HUES48 (cell line): ENCODE measurements at regions not wholly inside any gene's neighbourhood (a gene's known extent, or its start where the extent isn't known, plus 50 kb on each side); places are given as distances from the start of the nearest gene placed in this dataset.

Experiments used
- H3K27ac ChIP-seq: one replicate; pipeline ENCODE4 v1.7.0; 2013; ENCODE audit warnings: low read depth, low read length, inconsistent platforms
- H3K27me3 ChIP-seq: 2 replicates; pipeline ENCODE4 v1.6.1; 2013; ENCODE audit warnings: mild to moderate bottlenecking, low read length; ENCODE audit not compliant: control insufficient read depth, insufficient read depth
- H3K36me3 ChIP-seq: 2 replicates; pipeline ENCODE4 v1.6.1; 2013; ENCODE audit warnings: low read length; ENCODE audit not compliant: control insufficient read depth, insufficient read depth
- H3K4me1 ChIP-seq: 2 replicates; pipeline ENCODE4 v1.6.1; 2013; ENCODE audit warnings: mild to moderate bottlenecking, low read length; ENCODE audit not compliant: control insufficient read depth, insufficient read depth
- H3K4me3 ChIP-seq: 2 replicates; pipeline ENCODE4 v1.5.1; 2013; ENCODE audit warnings: mild to moderate bottlenecking, low read depth, low read length
- H3K9ac ChIP-seq: 2 replicates; pipeline ENCODE4 v1.6.1; 2013; ENCODE audit warnings: mild to moderate bottlenecking, low read depth, low read length, moderate library complexity
- H3K9me3 ChIP-seq: 2 replicates; pipeline ENCODE4 v1.6.1; 2013; ENCODE audit warnings: low read length; ENCODE audit not compliant: control insufficient read depth, insufficient read depth

GRCh38 chr20:60952861-60953260, 299.2 kb upstream of the CDH4 start:
- Histone ChIP-seq H3K4me3 (no peak overlapping the region), H3K36me3 (no peaks in the 10 kb centered on the region), H3K4me1 (no peaks in the 10 kb centered on the region), H3K9me3 (no peaks in the 10 kb centered on the region), H3K9ac (no peak overlapping the region), H3K27me3 (peaks cover 22% of the 10 kb centered on the region), H3K27ac (no peak overlapping the region)

- Histone ChIP-seq H3K27me3 (peaks cover 23% of the 10 kb centered on the region), H3K9ac (no peak overlapping the region), H3K36me3 (no peaks in the 10 kb centered on the region), H3K4me3 (no peak overlapping the region), H3K4me1 (no peaks in the 10 kb centered on the region), H3K9me3 (no peaks in the 10 kb centered on the region), H3K27ac (no peak overlapping the region)
Observed at GRCh38 chr20:60953321-60953720, 298.7 kb upstream of the CDH4 start.

- H3K27ac ChIP-seq: no peak overlapping the region
- H3K4me3 ChIP-seq: no peak overlapping the region
- no peak overlapping the region for H3K9ac ChIP-seq
- no peaks in the 10 kb centered on the region for H3K4me1 ChIP-seq
- no peaks in the 10 kb centered on the region for H3K36me3 ChIP-seq
- H3K27me3 ChIP-seq: peaks cover 24% of the 10 kb centered on the region
- H3K9me3 ChIP-seq: no peaks in the 10 kb centered on the region
Observed at GRCh38 chr20:60955706-60956105, 296.4 kb upstream of the CDH4 start.

- no peak overlapping the region for H3K9ac ChIP-seq
- no peaks in the 10 kb centered on the region for H3K36me3 ChIP-seq
- H3K27ac ChIP-seq: no peak overlapping the region
- H3K4me1 ChIP-seq: no peaks in the 10 kb centered on the region
- no peaks in the 10 kb centered on the region for H3K9me3 ChIP-seq
- H3K4me3 ChIP-seq: no peak overlapping the region
- H3K27me3 ChIP-seq: peaks cover 24% of the 10 kb centered on the region
Observed at GRCh38 chr20:60956194-60956593, 295.9 kb upstream of the CDH4 start.

GRCh38 chr20:60957621-60958020, 294.4 kb upstream of the CDH4 start:
- Histone ChIP-seq H3K4me3 (no peak overlapping the region), H3K4me1 (peaks cover 3% of the 10 kb centered on the region; the same call in 1 of the 2 replicates), H3K27ac (no peak overlapping the region), H3K9ac (no peak overlapping the region), H3K9me3 (no peaks in the 10 kb centered on the region), H3K36me3 (no peaks in the 10 kb centered on the region), H3K27me3 (peaks cover 17% of the 10 kb centered on the region)

GRCh38 chr20:60959971-60960370, 292.1 kb upstream of the CDH4 start:
- no peaks in the 10 kb centered on the region for H3K9me3 ChIP-seq
- H3K27ac ChIP-seq: no peak overlapping the region
- peaks cover 14% of the 10 kb centered on the region for H3K27me3 ChIP-seq
- H3K9ac ChIP-seq: no peak overlapping the region
- H3K36me3 ChIP-seq: no peaks in the 10 kb centered on the region
- peaks cover 13% of the 10 kb centered on the region; the same call in 1 of the 2 replicates for H3K4me1 ChIP-seq
- H3K4me3 ChIP-seq: no peak overlapping the region

- H3K27me3 ChIP-seq: peaks cover 17% of the 10 kb centered on the region
Observed at GRCh38 chr20:60960500-60960899, 291.6 kb upstream of the CDH4 start.

GRCh38 chr20:60961551-60961950, 290.5 kb upstream of the CDH4 start:
- Histone ChIP-seq H3K4me3 (no peak overlapping the region), H3K27me3 (peaks cover 15% of the 10 kb centered on the region), H3K9ac (no peak overlapping the region), H3K36me3 (no peaks in the 10 kb centered on the region), H3K4me1 (peaks cover 13% of the 10 kb centered on the region; the same call in 1 of the 2 replicates), H3K27ac (no peak overlapping the region), H3K9me3 (no peaks in the 10 kb centered on the region)

More at GRCh38 chr20:60960500-60960899, 291.6 kb upstream of the CDH4 start:
- Histone ChIP-seq H3K27ac (no peak overlapping the region), H3K4me1 (peaks cover 13% of the 10 kb centered on the region; the same call in 1 of the 2 replicates), H3K4me3 (no peak overlapping the region), H3K9ac (no peak overlapping the region), H3K36me3 (no peaks in the 10 kb centered on the region), H3K9me3 (no peaks in the 10 kb centered on the region)

- peaks cover 15% of the 10 kb centered on the region for H3K27me3 ChIP-seq
- no peaks in the 10 kb centered on the region for H3K36me3 ChIP-seq
- no peak overlapping the region for H3K27ac ChIP-seq
- H3K9me3 ChIP-seq: no peaks in the 10 kb centered on the region
- H3K9ac ChIP-seq: no peak overlapping the region
- no peak overlapping the region for H3K4me3 ChIP-seq
- peaks cover 13% of the 10 kb centered on the region; the same call in 1 of the 2 replicates for H3K4me1 ChIP-seq
Observed at GRCh38 chr20:60962367-60963045, 289.6 kb upstream of the CDH4 start.

GRCh38 chr20:60963146-60963545, 288.9 kb upstream of the CDH4 start:
- Histone ChIP-seq H3K4me1 (peaks cover 13% of the 10 kb centered on the region; the same call in 1 of the 2 replicates), H3K9ac (no peak overlapping the region), H3K27ac (no peak overlapping the region), H3K27me3 (peaks cover 20% of the 10 kb centered on the region), H3K9me3 (no peaks in the 10 kb centered on the region), H3K36me3 (no peaks in the 10 kb centered on the region), H3K4me3 (no peak overlapping the region)

GRCh38 chr20:60964911-60965310, 287.1 kb upstream of the CDH4 start:
- no peak overlapping the region for H3K27ac ChIP-seq
- peaks cover 13% of the 10 kb centered on the region; the same call in 1 of the 2 replicates for H3K4me1 ChIP-seq
- H3K9me3 ChIP-seq: no peaks in the 10 kb centered on the region
- H3K4me3 ChIP-seq: no peak overlapping the region
- H3K9ac ChIP-seq: no peak overlapping the region
- H3K27me3 ChIP-seq: peaks cover 28% of the 10 kb centered on the region
- H3K36me3 ChIP-seq: no peaks in the 10 kb centered on the region
